CD14-positive monocyte (primary cell): ENCODE measurements at regions not wholly inside any gene's neighbourhood (a gene's known extent, or its start where the extent isn't known, plus 50 kb on each side); places are given as distances from the start of the nearest gene placed in this dataset.

ENCODE experiments used
- DNase-seq, 3 donors: peaks; one replicate each; pipeline ENCODE4 v3.0.0-alpha.2; 2011 to 2022
- H2AFZ ChIP-seq: 2 replicates; pipeline ENCODE4 v1.6.0; 2012; ENCODE audit warnings: mild to moderate bottlenecking, low read depth, low read length, inconsistent platforms; ENCODE audit not compliant: insufficient read depth, poor library complexity, severe bottlenecking
- H3K27ac ChIP-seq, 2 donors: 1 replicate in 1 of 2; 2 replicates in 1 of 2; pipeline ENCODE4 v1.5.1; 2012 to 2013; ENCODE audit warnings: low read length in 2 of 2, control low read depth in 1 of 2, inconsistent platforms in 1 of 2, low read depth in 1 of 2, mild to moderate bottlenecking in 1 of 2
- H3K27me3 ChIP-seq, 2 donors: one replicate each; pipeline versions ENCODE4 v1.6.0 to v1.6.1; 2011 to 2013; ENCODE audit warnings: low read length in 2 of 2; ENCODE audit not compliant: control insufficient read depth in 2 of 2, insufficient read depth in 2 of 2
- H3K36me3 ChIP-seq, 2 donors: replicated peaks in 1 of 2; 1 replicate in 1 of 2; 2 replicates in 1 of 2; pipeline versions ENCODE4 v1.5.1 to v1.6.1; 2012 to 2013; ENCODE audit warnings: low read length in 2 of 2, control low read depth in 1 of 2, inconsistent platforms in 1 of 2, mild to moderate bottlenecking in 1 of 2; ENCODE audit not compliant: insufficient read depth in 2 of 2, control insufficient read depth in 1 of 2
- H3K4me1 ChIP-seq, 2 donors: 1 replicate in 1 of 2; 2 replicates in 1 of 2; pipeline versions ENCODE4 v1.5.1 to v1.6.1; 2012 to 2013; ENCODE audit warnings: low read length in 2 of 2, control low read depth in 1 of 2, inconsistent platforms in 1 of 2, mild to moderate bottlenecking in 1 of 2, moderate library complexity in 1 of 2; ENCODE audit not compliant: insufficient read depth in 2 of 2, control insufficient read depth in 1 of 2
- H3K4me2 ChIP-seq: replicated peaks from 2 replicates; pipeline ENCODE3; 2012; ENCODE audit warnings: low read length, moderate library complexity, mild to moderate bottlenecking; ENCODE audit not compliant: poor library complexity, severe bottlenecking; ENCODE audit errors: extremely low read depth
- H3K4me3 ChIP-seq, 3 experiments: fragments of 200-600 bp in 1 of 3; sonication (generic) in 1 of 3; replicated peaks in 1 of 3; 1 replicate in 2 of 3; 2 replicates in 1 of 3; pipeline ENCODE4 v1.5.1; 2011 to 2013; ENCODE audit warnings: low read length in 3 of 3, mild to moderate bottlenecking in 3 of 3, control low read depth in 2 of 3, low read depth in 2 of 3, inconsistent platforms in 1 of 3, moderate library complexity in 1 of 3
- H3K79me2 ChIP-seq: 2 replicates; pipeline ENCODE4 v1.6.0; 2012; ENCODE audit warnings: mild to moderate bottlenecking, control low read depth, inconsistent platforms, low read length, moderate library complexity; ENCODE audit not compliant: insufficient read depth
- H3K9ac ChIP-seq: 2 replicates; pipeline ENCODE4 v1.6.0; 2017; ENCODE audit warnings: low read length, mild to moderate bottlenecking; ENCODE audit not compliant: insufficient read depth, poor library complexity, severe bottlenecking
- H3K9me3 ChIP-seq, 2 donors: replicated peaks in 1 of 2; 1 replicate in 1 of 2; 2 replicates in 1 of 2; pipeline versions ENCODE4 v1.5.1 to v1.6.1; 2012 to 2013; ENCODE audit warnings: low read length in 2 of 2, control low read depth in 1 of 2; ENCODE audit not compliant: control insufficient read depth in 1 of 2, insufficient read depth in 1 of 2
- H4K20me1 ChIP-seq: 2 replicates; pipeline ENCODE4 v1.6.0; 2012; ENCODE audit warnings: mild to moderate bottlenecking, low read length, control low read depth, moderate library complexity; ENCODE audit not compliant: insufficient read depth
- H3K27ac Mint-ChIP-seq, 7 donors: one replicate each; pipeline ENCODE4 v1.8.0; 2020; ENCODE audit warnings: mild to moderate bottlenecking in 7 of 7, mixed read lengths in 7 of 7, moderate library complexity in 6 of 7, inconsistent platforms in 2 of 7
- H3K27me3 Mint-ChIP-seq, 3 donors: one replicate each; pipeline ENCODE4 v1.8.0; 2021 to 2022; ENCODE audit warnings: low read depth in 3 of 3, mild to moderate bottlenecking in 3 of 3, mixed read lengths in 3 of 3, moderate library complexity in 3 of 3, inconsistent platforms in 1 of 3
- H3K36me3 Mint-ChIP-seq, 2 donors: one replicate each; pipeline ENCODE4 v1.8.0; 2020; ENCODE audit warnings: mixed read lengths in 2 of 2, inconsistent platforms in 1 of 2, mild to moderate bottlenecking in 1 of 2
- H3K4me1 Mint-ChIP-seq: one replicate; pipeline ENCODE4 v1.8.0; 2020; ENCODE audit warnings: mild to moderate bottlenecking, mixed read lengths
- H3K4me3 Mint-ChIP-seq, 2 donors: one replicate each; pipeline ENCODE4 v1.8.0; 2020; ENCODE audit warnings: mild to moderate bottlenecking in 2 of 2, mixed read lengths in 2 of 2, moderate library complexity in 1 of 2
- H3K9me3 Mint-ChIP-seq, 7 donors: one replicate each; pipeline ENCODE4 v1.8.0; 2020 to 2022; ENCODE audit warnings: mixed read lengths in 7 of 7, mild to moderate bottlenecking in 6 of 7, moderate library complexity in 6 of 7, inconsistent platforms in 2 of 7
- WGBS: methylation state at CpG from one replicate; pipeline ENCODE4 v1.1.5; 2013; ENCODE audit warnings: missing lambda C conversion rate; ENCODE audit not compliant: insufficient coverage; 5-methylcytosine and 5-hydroxymethylcytosine counted together
- intact Hi-C, 2 donors: fragments of 100-400 bp; cut with micrococcal nuclease; formaldehyde crosslinking; loops; one replicate each; pipeline versions ENCODE4 v1.15.0 to v1.15.1; 2023
- TF ChIP-seq, protein P1 (sequence below): fragments of 200-600 bp; IDR thresholded peaks from one replicate; pipeline ENCODE4 v1.8.0; 2022; ENCODE audit warnings: antibody characterized with exemption, mild to moderate bottlenecking

DNA sequence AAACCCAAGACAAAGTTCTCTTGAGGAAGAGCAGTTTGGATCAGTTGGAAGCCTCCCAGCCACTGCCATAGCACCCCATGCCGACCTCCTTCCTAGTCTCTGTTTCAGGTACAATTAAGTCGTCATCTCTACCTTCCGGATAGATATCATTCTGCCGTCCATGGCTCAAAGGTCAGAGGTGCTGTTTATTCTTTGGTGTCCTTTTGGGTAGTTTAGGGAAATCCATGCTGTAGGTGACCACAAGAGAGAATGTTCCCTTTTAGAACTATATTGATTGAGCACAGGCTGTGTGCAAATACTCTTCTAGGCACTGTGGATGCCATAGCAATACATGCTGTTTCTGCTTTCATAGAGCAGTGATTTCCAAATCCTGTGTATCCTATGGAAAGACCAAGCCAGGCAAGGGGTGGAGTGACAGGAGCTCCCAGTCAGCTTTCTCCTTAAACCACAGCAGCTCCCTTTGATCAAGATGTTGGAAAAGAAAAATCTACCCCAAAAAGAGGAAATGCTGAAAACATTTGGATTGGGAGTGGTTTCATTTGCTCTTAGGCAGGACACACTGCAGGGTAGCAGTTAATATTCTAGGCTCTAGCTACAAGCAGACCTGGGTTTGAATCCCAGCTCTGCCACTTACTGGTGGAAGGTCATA lies 127.9 kb downstream of the PALM2AKAP2 start:
- H4K20me1 ChIP-seq = no peaks in the 10 kb centered on the region
- intact Hi-C loops = loop anchor here in 1 of 2 donors (5.0 kb wide), 1 partner anchor 244 kb away; no protein-coding TSS in a partner anchor
- Mint-ChIP-seq H3K4me1 (peaks cover 7% of the 10 kb centered on the region), H3K27ac (no peak overlapping the region), H3K9me3 (no peaks in the 10 kb centered on the region), H3K27me3 (peaks cover 0 to 1% (median 0%) of the 10 kb centered on the region in 3 donors), H3K36me3 (no peaks in the 10 kb centered on the region), H3K4me3 (no peak overlapping the region)
- TF ChIP-seq, protein P1, sequence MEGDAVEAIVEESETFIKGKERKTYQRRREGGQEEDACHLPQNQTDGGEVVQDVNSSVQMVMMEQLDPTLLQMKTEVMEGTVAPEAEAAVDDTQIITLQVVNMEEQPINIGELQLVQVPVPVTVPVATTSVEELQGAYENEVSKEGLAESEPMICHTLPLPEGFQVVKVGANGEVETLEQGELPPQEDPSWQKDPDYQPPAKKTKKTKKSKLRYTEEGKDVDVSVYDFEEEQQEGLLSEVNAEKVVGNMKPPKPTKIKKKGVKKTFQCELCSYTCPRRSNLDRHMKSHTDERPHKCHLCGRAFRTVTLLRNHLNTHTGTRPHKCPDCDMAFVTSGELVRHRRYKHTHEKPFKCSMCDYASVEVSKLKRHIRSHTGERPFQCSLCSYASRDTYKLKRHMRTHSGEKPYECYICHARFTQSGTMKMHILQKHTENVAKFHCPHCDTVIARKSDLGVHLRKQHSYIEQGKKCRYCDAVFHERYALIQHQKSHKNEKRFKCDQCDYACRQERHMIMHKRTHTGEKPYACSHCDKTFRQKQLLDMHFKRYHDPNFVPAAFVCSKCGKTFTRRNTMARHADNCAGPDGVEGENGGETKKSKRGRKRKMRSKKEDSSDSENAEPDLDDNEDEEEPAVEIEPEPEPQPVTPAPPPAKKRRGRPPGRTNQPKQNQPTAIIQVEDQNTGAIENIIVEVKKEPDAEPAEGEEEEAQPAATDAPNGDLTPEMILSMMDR = no peak
- no peaks in the 10 kb centered on the region for H3K4me1 ChIP-seq
- H3K9me3 ChIP-seq = no peaks in the 10 kb centered on the region
- H3K79me2 ChIP-seq = no peaks in the 10 kb centered on the region
- H3K36me3 ChIP-seq = no peaks in the 10 kb centered on the region
- no peak overlapping the region for H2AFZ ChIP-seq
- DNase-seq = no peak
- H3K4me3 ChIP-seq = no peak overlapping the region
- H3K4me2 ChIP-seq = no peak overlapping the region
- no peak overlapping the region for H3K27ac ChIP-seq
- H3K9ac ChIP-seq = no peak overlapping the region
- 83% methylated on average over 1 of the region's 4 CpGs for WGBS
- no peaks in the 10 kb centered on the region for H3K27me3 ChIP-seq

DNA sequence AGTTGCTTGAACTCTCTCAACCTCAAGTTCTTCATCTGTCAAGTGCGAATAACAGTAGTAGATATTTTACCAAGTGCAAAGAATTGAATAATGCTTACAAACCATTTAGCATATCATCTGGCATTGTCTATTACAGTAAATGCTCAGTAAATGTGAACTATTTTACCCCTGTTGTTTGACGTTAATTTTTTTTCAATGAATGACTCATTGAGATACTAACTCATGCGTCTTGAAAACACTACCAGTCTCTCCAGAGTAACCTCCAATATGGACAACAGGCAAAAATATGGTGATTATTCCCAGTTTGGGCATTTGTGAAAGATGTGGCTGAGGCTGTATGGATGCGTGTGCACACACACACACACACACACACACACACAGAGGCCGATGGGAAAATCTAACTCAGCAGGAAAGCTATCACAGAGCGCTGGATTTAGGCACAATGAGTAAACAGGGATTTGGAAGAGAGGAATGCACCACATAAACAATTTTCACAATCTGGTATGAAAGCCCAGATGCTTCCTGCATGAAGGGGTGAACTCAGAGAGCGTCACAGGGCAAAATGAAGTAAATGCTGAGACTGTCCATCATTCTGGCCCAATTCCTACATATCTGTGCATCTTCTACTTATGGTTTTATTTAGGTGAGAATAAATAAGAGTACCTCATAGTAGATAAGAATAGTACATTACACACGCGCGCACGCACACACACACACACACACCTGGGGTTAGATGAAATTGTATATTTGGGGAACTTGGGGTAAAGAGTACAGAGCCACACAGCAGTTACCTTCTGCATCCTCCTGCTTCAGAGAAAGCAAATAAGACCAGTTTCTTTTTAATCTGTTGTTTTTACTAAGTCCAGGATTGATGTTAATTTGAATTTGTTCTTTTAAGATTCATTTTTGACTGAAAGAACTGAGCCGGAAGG lies 128.7 kb downstream of the PALM2AKAP2 start:
- no CpG with 5 or more reads among the region's 12 CpGs for WGBS
- no peak overlapping the region for H3K27ac ChIP-seq
- H3K36me3 ChIP-seq = no peaks in the 10 kb centered on the region
- H3K4me2 ChIP-seq = no peak overlapping the region
- H3K27ac Mint-ChIP-seq = no peak overlapping the region
- no peaks in the 10 kb centered on the region for H3K9me3 ChIP-seq
- H3K36me3 Mint-ChIP-seq = no peaks in the 10 kb centered on the region
- no peaks in the 10 kb centered on the region for H3K4me1 ChIP-seq
- no peak overlapping the region for H2AFZ ChIP-seq
- H3K4me3 ChIP-seq = no peak overlapping the region
- H3K9ac ChIP-seq = no peak overlapping the region
- no peak for DNase-seq
- H3K4me3 Mint-ChIP-seq = no peak overlapping the region
- H3K79me2 ChIP-seq = no peaks in the 10 kb centered on the region
- H3K27me3 ChIP-seq = no peaks in the 10 kb centered on the region
- intact Hi-C loops = loop anchor here in 1 of 2 donors (5.0 kb wide), 1 partner anchor 244 kb away; no protein-coding TSS in a partner anchor
- H3K9me3 Mint-ChIP-seq = peaks cover 0 to under 1% (median 0%) of the 10 kb centered on the region in 7 donors
- H4K20me1 ChIP-seq = no peaks in the 10 kb centered on the region
- TF ChIP-seq, protein P1 = no peak
- H3K27me3 Mint-ChIP-seq = peaks cover 0 to 1% (median 0%) of the 10 kb centered on the region in 3 donors
- peaks cover 7% of the 10 kb centered on the region for H3K4me1 Mint-ChIP-seq
